ENCODE measurements at regions not wholly inside any gene's neighbourhood (a gene's known extent, or its start where the extent isn't known, plus 50 kb on each side); places are given as distances from the start of the nearest gene placed in this dataset.

DNA sequence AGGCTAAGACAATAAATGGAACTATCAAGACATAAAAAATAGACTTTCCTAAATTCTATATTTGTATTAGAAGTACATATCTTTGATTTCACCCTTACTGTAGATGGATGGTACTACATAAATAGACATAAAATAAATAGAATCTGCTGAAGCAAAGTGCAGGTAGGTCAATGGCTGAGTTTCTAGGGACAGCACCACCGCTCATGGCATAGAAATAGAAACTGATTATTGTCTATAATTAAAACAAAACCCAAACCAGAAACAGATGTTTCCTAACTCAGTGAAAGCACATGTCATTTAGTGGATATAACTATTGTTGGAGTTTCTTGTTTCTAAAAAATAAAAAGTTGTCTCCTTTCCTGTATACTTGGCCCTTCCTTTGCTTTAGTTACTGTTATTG, 387.3 kb upstream of the ADGRL3 start:
- Histone ChIP-seq H3K27ac (ENCODE audit: low read length) (no peak overlapping the region), H3K4me3 (ENCODE audit: low read length) (no peak overlapping the region), H3K36me3 (ENCODE audit: control insufficient read depth, low read depth, low read length) (no peaks in the 10 kb centered on the region), H3K27me3 (ENCODE audit: control insufficient read depth, insufficient read depth, low read length) (no peaks in the 10 kb centered on the region), H3K4me1 (ENCODE audit: control insufficient read depth, low read depth, low read length) (no peaks in the 10 kb centered on the region), H3K9me3 (ENCODE audit: control insufficient read depth, low read depth, low read length) (no peaks in the 10 kb centered on the region), H3K9ac (ENCODE audit: low read length) (no peak overlapping the region)

DNA sequence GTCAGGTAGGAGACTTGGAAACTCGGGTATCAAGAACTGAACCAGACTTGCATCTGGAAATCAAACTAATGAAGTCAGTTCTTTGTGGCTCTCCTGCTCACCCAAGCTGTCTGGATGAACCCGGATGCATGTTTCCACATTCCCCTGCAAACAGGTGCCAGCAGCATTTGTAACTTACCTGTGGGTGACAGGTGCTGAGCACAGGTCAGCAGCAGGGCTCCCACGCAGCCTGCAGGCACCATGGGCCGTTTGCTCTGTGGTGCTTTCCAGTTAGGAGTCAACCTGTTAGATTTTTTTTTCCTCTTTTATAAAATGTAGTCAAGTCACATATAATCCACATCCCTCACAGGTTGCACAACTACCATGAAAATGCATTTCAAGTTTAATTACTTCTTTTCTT, 385.6 kb upstream of the ADGRL3 start:
- Histone ChIP-seq H3K9ac (ENCODE audit: low read length) (no peak overlapping the region), H3K9me3 (ENCODE audit: control insufficient read depth, low read depth, low read length) (no peaks in the 10 kb centered on the region), H3K36me3 (ENCODE audit: control insufficient read depth, low read depth, low read length) (no peaks in the 10 kb centered on the region), H3K27me3 (ENCODE audit: control insufficient read depth, insufficient read depth, low read length) (no peaks in the 10 kb centered on the region), H3K4me3 (ENCODE audit: low read length) (no peak overlapping the region), H3K27ac (ENCODE audit: low read length) (no peak overlapping the region), H3K4me1 (ENCODE audit: control insufficient read depth, low read depth, low read length) (no peaks in the 10 kb centered on the region)

DNA sequence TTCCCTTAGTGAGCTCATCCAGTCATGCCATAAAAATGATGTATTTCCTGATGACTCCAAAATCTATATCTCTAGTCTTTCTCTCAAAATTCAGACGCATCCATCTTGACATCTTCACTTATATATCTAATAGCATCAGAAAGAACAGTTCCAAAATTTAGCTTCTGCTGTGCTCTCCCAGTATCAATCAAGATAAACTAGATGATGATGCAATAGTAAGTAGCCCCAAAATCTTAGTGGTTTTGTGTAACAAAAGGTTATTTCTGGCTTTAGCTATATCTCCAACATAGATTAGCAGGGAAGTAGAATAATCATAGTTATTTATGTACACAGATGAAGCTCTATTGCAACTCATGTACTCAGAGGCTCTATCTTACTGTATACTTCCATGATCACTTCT, 382.5 kb upstream of the ADGRL3 start:
- no peaks in the 10 kb centered on the region for H3K4me1 ChIP-seq (ENCODE audit: control insufficient read depth, low read depth, low read length)
- no peaks in the 10 kb centered on the region for H3K27me3 ChIP-seq (ENCODE audit: control insufficient read depth, insufficient read depth, low read length)
- no peaks in the 10 kb centered on the region for H3K36me3 ChIP-seq (ENCODE audit: control insufficient read depth, low read depth, low read length)
- no peaks in the 10 kb centered on the region for H3K9me3 ChIP-seq (ENCODE audit: control insufficient read depth, low read depth, low read length)
- H3K9ac ChIP-seq (ENCODE audit: low read length), result no peak overlapping the region
- H3K27ac ChIP-seq (ENCODE audit: low read length), result no peak overlapping the region
- H3K4me3 ChIP-seq (ENCODE audit: low read length), result no peak overlapping the region

DNA sequence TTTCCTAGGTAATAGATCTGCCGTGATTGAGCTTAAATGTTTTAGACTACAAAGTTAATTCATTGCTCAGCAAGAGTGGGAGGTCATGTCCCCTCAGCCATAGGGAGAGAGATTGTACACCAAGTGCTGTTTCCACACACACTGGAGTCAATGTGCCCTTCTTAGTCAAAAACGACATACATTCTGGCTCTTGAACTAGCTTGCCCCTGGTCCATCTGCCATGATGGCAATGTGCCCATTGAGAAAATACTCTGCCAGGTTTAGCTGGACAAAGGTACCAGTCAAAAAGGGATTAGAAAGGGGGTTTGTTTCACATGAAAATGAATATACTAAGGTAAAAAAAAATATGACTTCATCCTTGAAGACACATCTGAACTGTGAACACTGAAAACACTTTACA, 377.1 kb upstream of the ADGRL3 start:
- Histone ChIP-seq H3K4me1 (ENCODE audit: control insufficient read depth, low read depth, low read length) (no peaks in the 10 kb centered on the region), H3K27me3 (ENCODE audit: control insufficient read depth, insufficient read depth, low read length) (no peaks in the 10 kb centered on the region), H3K27ac (ENCODE audit: low read length) (no peak overlapping the region), H3K4me3 (ENCODE audit: low read length) (no peak overlapping the region), H3K36me3 (ENCODE audit: control insufficient read depth, low read depth, low read length) (no peaks in the 10 kb centered on the region), H3K9me3 (ENCODE audit: control insufficient read depth, low read depth, low read length) (no peaks in the 10 kb centered on the region), H3K9ac (ENCODE audit: low read length) (no peak overlapping the region)

DNA sequence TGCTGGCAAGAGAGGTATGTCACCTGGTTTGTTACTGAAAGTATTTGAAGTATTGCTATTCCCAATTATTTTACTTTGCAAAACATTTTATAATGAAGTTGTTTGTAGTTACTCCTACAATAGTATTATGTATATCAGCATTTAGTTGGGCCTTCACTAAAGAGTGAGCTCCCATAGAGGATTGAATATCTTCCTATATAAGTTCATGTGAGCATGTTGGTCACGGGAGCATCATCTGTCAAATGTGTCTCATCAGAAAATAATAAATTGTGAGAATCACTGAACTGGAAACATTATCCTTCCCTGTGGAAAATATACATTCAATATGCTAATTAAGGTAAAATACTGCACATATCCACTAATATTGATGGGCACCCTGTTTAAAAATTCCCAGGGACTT, 360.1 kb upstream of the ADGRL3 start:
- no peak overlapping the region for H3K4me3 ChIP-seq (ENCODE audit: low read length)
- no peak overlapping the region for H3K9ac ChIP-seq (ENCODE audit: low read length)
- H3K9me3 ChIP-seq (ENCODE audit: control insufficient read depth, low read depth, low read length), result no peaks in the 10 kb centered on the region
- H3K27me3 ChIP-seq (ENCODE audit: control insufficient read depth, insufficient read depth, low read length), result no peaks in the 10 kb centered on the region
- no peaks in the 10 kb centered on the region for H3K36me3 ChIP-seq (ENCODE audit: control insufficient read depth, low read depth, low read length)
- H3K27ac ChIP-seq (ENCODE audit: low read length), result no peak overlapping the region
- H3K4me1 ChIP-seq (ENCODE audit: control insufficient read depth, low read depth, low read length), result no peaks in the 10 kb centered on the region

DNA sequence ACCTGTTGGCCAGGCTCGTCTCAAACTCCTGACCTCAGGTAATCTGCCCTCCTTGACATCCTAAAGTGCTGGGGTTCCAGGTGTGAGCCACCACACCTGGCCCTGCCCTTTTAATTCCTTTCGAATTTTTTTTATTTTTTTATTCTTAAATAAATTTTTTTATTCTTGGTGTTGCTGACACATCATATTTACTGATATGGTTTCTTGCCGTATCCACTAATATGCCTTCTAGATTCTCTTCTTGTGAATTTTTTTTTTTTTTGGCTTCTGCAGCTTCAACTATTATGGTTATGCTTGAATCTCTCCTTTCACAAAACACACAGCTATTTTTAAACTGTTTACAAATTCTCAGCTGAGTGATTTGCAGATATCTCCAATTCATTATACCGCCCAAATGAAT, 353.4 kb upstream of the ADGRL3 start:
- H3K36me3 ChIP-seq (ENCODE audit: control insufficient read depth, low read depth, low read length), result no peaks in the 10 kb centered on the region
- H3K9me3 ChIP-seq (ENCODE audit: control insufficient read depth, low read depth, low read length), result no peaks in the 10 kb centered on the region
- H3K4me3 ChIP-seq (ENCODE audit: low read length), result no peak overlapping the region
- no peaks in the 10 kb centered on the region for H3K4me1 ChIP-seq (ENCODE audit: control insufficient read depth, low read depth, low read length)
- H3K9ac ChIP-seq (ENCODE audit: low read length), result no peak overlapping the region
- no peaks in the 10 kb centered on the region for H3K27me3 ChIP-seq (ENCODE audit: control insufficient read depth, insufficient read depth, low read length)
- no peak overlapping the region for H3K27ac ChIP-seq (ENCODE audit: low read length)

DNA sequence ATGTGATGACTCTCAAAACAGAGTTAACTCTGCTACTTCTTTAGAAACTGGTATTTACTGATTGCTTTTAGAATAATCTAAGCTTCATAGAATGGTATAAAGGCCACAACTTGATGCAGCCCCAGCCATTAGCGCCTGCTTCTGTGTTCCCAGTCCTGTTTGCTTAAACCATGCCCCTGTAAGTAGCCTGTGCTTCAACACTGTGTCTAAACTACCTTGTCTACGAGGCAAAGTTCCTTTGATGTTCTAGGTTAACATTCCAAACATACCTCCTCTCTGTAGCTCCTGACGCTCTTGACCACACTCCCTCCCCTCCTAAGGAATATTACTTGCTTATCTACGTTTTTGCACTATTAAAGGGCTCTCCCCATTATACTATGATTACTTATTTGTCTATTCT, 352.5 kb upstream of the ADGRL3 start:
- H3K9me3 ChIP-seq (ENCODE audit: control insufficient read depth, low read depth, low read length), result no peaks in the 10 kb centered on the region
- no peak overlapping the region for H3K9ac ChIP-seq (ENCODE audit: low read length)
- H3K27ac ChIP-seq (ENCODE audit: low read length), result no peak overlapping the region
- no peak overlapping the region for H3K4me3 ChIP-seq (ENCODE audit: low read length)
- H3K4me1 ChIP-seq (ENCODE audit: control insufficient read depth, low read depth, low read length), result no peaks in the 10 kb centered on the region
- H3K27me3 ChIP-seq (ENCODE audit: control insufficient read depth, insufficient read depth, low read length), result no peaks in the 10 kb centered on the region
- H3K36me3 ChIP-seq (ENCODE audit: control insufficient read depth, low read depth, low read length), result no peaks in the 10 kb centered on the region

DNA sequence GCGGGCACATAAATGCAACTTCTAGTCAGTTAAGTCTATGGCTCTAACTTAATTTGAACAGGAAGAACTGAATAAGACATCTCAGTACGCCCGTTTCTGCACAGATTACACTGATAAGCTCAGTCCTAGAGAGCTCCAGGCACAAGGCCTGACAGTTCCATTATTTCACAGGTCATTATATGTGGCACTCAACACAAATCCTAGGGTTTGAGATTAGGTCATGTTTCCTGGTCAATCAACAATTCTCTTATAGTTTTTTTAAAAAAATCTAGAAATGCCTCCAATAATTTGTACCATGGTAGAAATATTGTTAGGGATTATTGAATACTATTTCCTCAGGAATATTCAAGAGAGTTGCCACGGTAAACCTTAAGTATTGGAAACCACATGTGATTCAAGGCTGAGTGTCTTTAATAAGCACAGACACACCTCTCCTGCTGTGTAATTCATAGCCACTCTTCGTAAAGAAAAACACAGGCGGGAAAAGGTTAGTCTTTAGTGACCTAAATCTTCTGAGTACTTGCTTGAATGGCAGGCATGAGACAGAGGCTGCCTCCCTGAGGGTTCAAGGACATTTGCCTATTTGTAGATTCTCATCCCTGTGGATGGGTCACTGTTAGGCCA, 342.9 kb upstream of the ADGRL3 start:
- Histone ChIP-seq H3K9me3 (ENCODE audit: control insufficient read depth, low read depth, low read length) (no peaks in the 10 kb centered on the region), H3K36me3 (ENCODE audit: control insufficient read depth, low read depth, low read length) (no peaks in the 10 kb centered on the region), H3K27me3 (ENCODE audit: control insufficient read depth, insufficient read depth, low read length) (no peaks in the 10 kb centered on the region), H3K27ac (ENCODE audit: low read length) (no peak overlapping the region), H3K9ac (ENCODE audit: low read length) (no peak overlapping the region), H3K4me1 (ENCODE audit: control insufficient read depth, low read depth, low read length) (no peaks in the 10 kb centered on the region), H3K4me3 (ENCODE audit: low read length) (no peak overlapping the region)

DNA sequence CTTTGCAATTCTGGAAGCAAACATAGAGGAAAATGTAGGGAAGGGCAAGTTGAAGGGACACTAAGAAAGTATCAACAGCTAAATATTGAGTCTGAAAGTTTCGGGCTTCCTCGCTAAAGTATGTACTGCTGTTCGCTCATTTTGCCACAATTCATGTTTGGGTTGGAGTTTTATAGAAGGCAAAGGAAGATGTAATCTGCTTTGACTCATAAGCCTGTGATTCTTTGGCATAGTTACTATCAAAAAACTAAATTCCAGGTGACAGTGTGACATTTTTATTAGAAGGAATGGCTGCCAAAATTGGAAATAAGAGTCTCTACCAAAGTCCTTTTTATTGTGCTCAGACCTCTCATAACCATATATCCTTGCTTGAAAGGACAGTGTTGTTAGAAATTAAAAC, 336.7 kb upstream of the ADGRL3 start:
- no peaks in the 10 kb centered on the region for H3K4me1 ChIP-seq (ENCODE audit: control insufficient read depth, low read depth, low read length)
- no peaks in the 10 kb centered on the region for H3K9me3 ChIP-seq (ENCODE audit: control insufficient read depth, low read depth, low read length)
- no peaks in the 10 kb centered on the region for H3K36me3 ChIP-seq (ENCODE audit: control insufficient read depth, low read depth, low read length)
- H3K27ac ChIP-seq (ENCODE audit: low read length), result no peak overlapping the region
- no peak overlapping the region for H3K9ac ChIP-seq (ENCODE audit: low read length)
- no peaks in the 10 kb centered on the region for H3K27me3 ChIP-seq (ENCODE audit: control insufficient read depth, insufficient read depth, low read length)
- no peak overlapping the region for H3K4me3 ChIP-seq (ENCODE audit: low read length)

DNA sequence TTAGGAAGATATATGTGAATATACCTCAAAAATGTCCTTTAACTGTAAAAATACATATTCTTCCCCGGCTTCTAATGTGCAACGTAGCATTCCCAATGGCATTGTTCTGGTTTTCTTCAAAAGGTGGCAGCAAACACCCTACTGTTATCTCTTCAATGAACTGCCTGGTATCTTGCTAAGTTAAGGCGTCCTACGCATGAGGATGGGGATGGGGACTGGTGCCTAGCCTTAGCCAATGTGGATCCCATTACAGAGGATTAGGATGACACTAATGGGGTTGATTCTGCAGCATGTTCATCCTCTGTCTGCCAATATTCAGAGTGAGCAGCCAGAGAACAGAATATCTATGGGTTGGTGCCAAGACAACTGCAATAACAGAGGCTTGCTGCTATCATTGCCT, 334.9 kb upstream of the ADGRL3 start:
- Histone ChIP-seq H3K27ac (ENCODE audit: low read length) (no peak overlapping the region), H3K9me3 (ENCODE audit: control insufficient read depth, low read depth, low read length) (no peaks in the 10 kb centered on the region), H3K9ac (ENCODE audit: low read length) (no peak overlapping the region), H3K4me1 (ENCODE audit: control insufficient read depth, low read depth, low read length) (no peaks in the 10 kb centered on the region), H3K36me3 (ENCODE audit: control insufficient read depth, low read depth, low read length) (no peaks in the 10 kb centered on the region), H3K4me3 (ENCODE audit: low read length) (no peak overlapping the region), H3K27me3 (ENCODE audit: control insufficient read depth, insufficient read depth, low read length) (no peaks in the 10 kb centered on the region)

DNA sequence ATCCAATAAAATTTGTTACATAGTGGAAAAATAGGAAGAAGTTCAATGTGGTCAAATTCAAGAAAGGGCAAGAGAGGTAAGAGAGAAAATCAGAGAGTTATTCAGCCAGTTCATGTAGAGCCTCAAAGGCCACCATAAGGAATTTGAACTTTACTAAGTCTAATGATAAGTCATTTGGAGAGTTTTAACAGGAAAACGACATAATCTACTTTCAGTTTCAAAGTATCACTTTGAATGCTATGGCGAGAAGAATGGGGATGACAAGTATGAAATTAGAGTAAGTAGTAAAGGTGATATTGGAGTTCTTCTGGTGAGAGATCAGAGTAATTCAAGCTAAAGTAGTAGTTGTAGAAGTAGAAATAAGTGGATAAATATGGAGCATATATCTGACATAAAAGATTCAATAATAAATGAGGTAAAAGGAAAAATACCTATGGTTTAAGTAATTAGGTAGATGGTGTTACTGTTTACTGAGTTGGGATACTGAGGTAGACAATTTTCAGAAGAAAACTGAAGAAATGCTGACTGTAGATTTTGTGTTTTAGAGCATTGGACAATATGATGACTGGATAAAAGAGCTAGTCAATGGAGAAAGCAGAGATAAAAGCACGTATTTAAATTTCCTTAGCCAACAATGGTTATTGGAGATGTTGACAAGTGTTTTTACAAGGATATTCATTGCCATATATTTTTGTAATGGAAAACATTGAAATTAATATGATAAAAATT, 331.7 kb upstream of the ADGRL3 start:
- Histone ChIP-seq H3K27me3 (ENCODE audit: control insufficient read depth, insufficient read depth, low read length) (no peaks in the 10 kb centered on the region), H3K4me3 (ENCODE audit: low read length) (no peak overlapping the region), H3K4me1 (ENCODE audit: control insufficient read depth, low read depth, low read length) (no peaks in the 10 kb centered on the region), H3K27ac (ENCODE audit: low read length) (no peak overlapping the region), H3K9me3 (ENCODE audit: control insufficient read depth, low read depth, low read length) (no peaks in the 10 kb centered on the region), H3K36me3 (ENCODE audit: control insufficient read depth, low read depth, low read length) (no peaks in the 10 kb centered on the region), H3K9ac (ENCODE audit: low read length) (no peak overlapping the region)

DNA sequence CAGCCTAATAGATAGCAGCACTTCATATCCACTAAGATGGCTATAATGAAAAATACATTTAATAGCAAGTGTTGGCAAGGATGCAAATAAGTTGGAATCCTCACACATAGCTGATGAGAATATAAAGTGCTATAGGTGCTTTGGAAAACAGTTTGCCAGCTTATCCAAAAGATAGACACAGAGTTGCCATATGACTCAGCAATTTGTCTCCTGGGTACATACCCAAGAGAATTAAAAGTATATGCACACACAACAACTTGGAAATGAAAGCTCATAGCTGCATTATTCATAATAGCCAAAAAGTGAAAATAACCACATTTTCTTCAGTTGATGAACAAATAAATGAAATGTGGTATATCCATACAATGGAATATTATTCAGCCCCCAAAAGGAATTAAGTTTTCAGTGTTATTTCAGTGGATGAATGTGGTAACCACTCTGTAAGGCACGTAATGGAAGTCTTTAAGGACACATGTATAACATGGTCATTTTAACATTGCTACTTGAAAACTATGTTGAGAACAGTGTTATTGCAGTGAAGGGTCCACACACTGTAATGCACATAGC, 320.9 kb upstream of the ADGRL3 start:
- Histone ChIP-seq H3K9ac (ENCODE audit: low read length) (no peak overlapping the region), H3K4me3 (ENCODE audit: low read length) (no peak overlapping the region), H3K4me1 (ENCODE audit: control insufficient read depth, low read depth, low read length) (no peaks in the 10 kb centered on the region), H3K27me3 (ENCODE audit: control insufficient read depth, insufficient read depth, low read length) (no peaks in the 10 kb centered on the region), H3K36me3 (ENCODE audit: control insufficient read depth, low read depth, low read length) (no peaks in the 10 kb centered on the region), H3K27ac (ENCODE audit: low read length) (no peak overlapping the region), H3K9me3 (ENCODE audit: control insufficient read depth, low read depth, low read length) (peaks cover 5% of the 10 kb centered on the region)

All from iPS-18a (cell line).